ENCODE measurements at regions not wholly inside any gene's neighbourhood (a gene's known extent, or its start where the extent isn't known, plus 50 kb on each side); places are given as distances from the start of the nearest gene placed in this dataset.

- no peak for TF ChIP-seq CTCF (IDR thresholded peaks at IDR 0.05)
- TF ChIP-seq POLR2A (IDR thresholded peaks at IDR 0.05) = no peak
Measured at GRCh38 chr2:150627526-150627925, 140.1 kb upstream of the RND3 start.
